Spinal cord (tissue), 9 donors: ENCODE measurements at regions not wholly inside any gene's neighbourhood (a gene's known extent, or its start where the extent isn't known, plus 50 kb on each side); places are given as distances from the start of the nearest gene placed in this dataset.

Experiments used
- DNase-seq, 6 donors: peaks; one replicate each; pipeline versions ENCODE4 v3.0.0 to v3.0.0-alpha.2; 2013 to 2015; ENCODE audit warnings: low spot score in 6 of 6, low read depth in 4 of 6
- H3K27ac ChIP-seq: one replicate; pipeline ENCODE4 v1.5.1; 2013; ENCODE audit warnings: low read depth, low read length, control low read depth
- H3K27me3 ChIP-seq: one replicate; pipeline ENCODE4 v1.6.1; 2013; ENCODE audit warnings: low read length; ENCODE audit not compliant: control insufficient read depth, insufficient read depth
- H3K36me3 ChIP-seq: one replicate; pipeline ENCODE4 v1.6.1; 2013; ENCODE audit warnings: low read length; ENCODE audit not compliant: control insufficient read depth, insufficient read depth
- H3K4me1 ChIP-seq: one replicate; pipeline ENCODE4 v1.6.1; 2013; ENCODE audit warnings: low read length; ENCODE audit not compliant: control insufficient read depth, insufficient read depth
- H3K4me3 ChIP-seq: one replicate; pipeline ENCODE4 v1.5.1; 2013; ENCODE audit warnings: low read depth, low read length, control low read depth
- H3K9me3 ChIP-seq: one replicate; pipeline ENCODE4 v1.6.1; 2013; ENCODE audit warnings: low read length; ENCODE audit not compliant: control insufficient read depth, insufficient read depth
- WGBS: methylation state at CpG from one replicate; pipeline ENCODE4 v1.1.5; 2013; ENCODE audit warnings: missing lambda C conversion rate; ENCODE audit not compliant: insufficient coverage; 5-methylcytosine and 5-hydroxymethylcytosine counted together
- donor health status: healthy.

GRCh38 chr2:60290509-60290908 is 262.9 kb downstream of the BCL11A start:
- H3K4me1 ChIP-seq: peaks cover 12% of the 10 kb centered on the region
- H3K27ac ChIP-seq: no peak overlapping the region
- DNase-seq: no peak
- no peaks in the 10 kb centered on the region for H3K36me3 ChIP-seq
- H3K4me3 ChIP-seq: no peak overlapping the region
- no peaks in the 10 kb centered on the region for H3K9me3 ChIP-seq
- H3K27me3 ChIP-seq: no peaks in the 10 kb centered on the region
- WGBS: 36% methylated on average over 1 of the region's 2 CpGs

GRCh38 chr2:60285626-60286316 is 267.7 kb downstream of the BCL11A start:
- Histone ChIP-seq H3K9me3 (no peaks in the 10 kb centered on the region), H3K4me1 (no peaks in the 10 kb centered on the region), H3K4me3 (no peak overlapping the region), H3K27me3 (no peaks in the 10 kb centered on the region), H3K27ac (no peak overlapping the region), H3K36me3 (no peaks in the 10 kb centered on the region)
- DNase-seq: no peak
- 88% methylated on average over 2 of the region's 5 CpGs for WGBS

- H3K27me3 ChIP-seq: no peaks in the 10 kb centered on the region
- H3K36me3 ChIP-seq: no peaks in the 10 kb centered on the region
- DNase-seq: no peak
- no peak overlapping the region for H3K4me3 ChIP-seq
- WGBS: 80% methylated on average over 1 of the region's 4 CpGs
- no peaks in the 10 kb centered on the region for H3K9me3 ChIP-seq
- no peak overlapping the region for H3K27ac ChIP-seq
- H3K4me1 ChIP-seq: no peaks in the 10 kb centered on the region
Measured at GRCh38 chr2:60283626-60284025, 269.8 kb downstream of the BCL11A start.

- H3K4me1 ChIP-seq: no peaks in the 10 kb centered on the region
- no peaks in the 10 kb centered on the region for H3K9me3 ChIP-seq
- H3K27me3 ChIP-seq: no peaks in the 10 kb centered on the region
- no peaks in the 10 kb centered on the region for H3K36me3 ChIP-seq
- no peak for DNase-seq
- no peak overlapping the region for H3K4me3 ChIP-seq
- H3K27ac ChIP-seq: no peak overlapping the region
Measured at GRCh38 chr2:60282886-60283285, 270.6 kb downstream of the BCL11A start.

GRCh38 chr2:60281730-60282129 is 271.7 kb downstream of the BCL11A start:
- no peak overlapping the region for H3K4me3 ChIP-seq
- 100% methylated on average over 1 of the region's 5 CpGs for WGBS
- H3K9me3 ChIP-seq: no peaks in the 10 kb centered on the region
- DNase-seq: no peak
- H3K36me3 ChIP-seq: no peaks in the 10 kb centered on the region
- no peaks in the 10 kb centered on the region for H3K27me3 ChIP-seq
- H3K4me1 ChIP-seq: no peaks in the 10 kb centered on the region
- no peak overlapping the region for H3K27ac ChIP-seq

- H3K36me3 ChIP-seq: no peaks in the 10 kb centered on the region
- H3K9me3 ChIP-seq: no peaks in the 10 kb centered on the region
- no peak overlapping the region for H3K4me3 ChIP-seq
- H3K4me1 ChIP-seq: no peaks in the 10 kb centered on the region
- 92% methylated on average over 2 of the region's 3 CpGs for WGBS
- H3K27ac ChIP-seq: no peak overlapping the region
- DNase-seq: no peak
- H3K27me3 ChIP-seq: no peaks in the 10 kb centered on the region
Measured at GRCh38 chr2:60280238-60280637, 273.2 kb downstream of the BCL11A start.

- Histone ChIP-seq H3K27ac (no peak overlapping the region), H3K36me3 (no peaks in the 10 kb centered on the region), H3K4me3 (no peak overlapping the region), H3K9me3 (peaks cover 6% of the 10 kb centered on the region), H3K27me3 (no peaks in the 10 kb centered on the region), H3K4me1 (peaks cover 4% of the 10 kb centered on the region)
- no peak for DNase-seq
- 88% methylated on average over 4 of the region's 4 CpGs for WGBS
Measured at GRCh38 chr2:60278906-60279305, 274.5 kb downstream of the BCL11A start.

GRCh38 chr2:60275958-60276357 is 277.5 kb downstream of the BCL11A start:
- H3K4me3 ChIP-seq: no peak overlapping the region
- no peaks in the 10 kb centered on the region for H3K36me3 ChIP-seq
- no peak overlapping the region for H3K27ac ChIP-seq
- WGBS: no CpG with 5 or more reads among the region's 3 CpGs
- no peak for DNase-seq
- H3K9me3 ChIP-seq: peaks cover 6% of the 10 kb centered on the region
- H3K4me1 ChIP-seq: peaks cover 4% of the 10 kb centered on the region
- no peaks in the 10 kb centered on the region for H3K27me3 ChIP-seq

GRCh38 chr2:60273836-60274235 is 279.6 kb downstream of the BCL11A start:
- Histone ChIP-seq H3K9me3 (peaks cover 6% of the 10 kb centered on the region), H3K27ac (no peak overlapping the region), H3K36me3 (no peaks in the 10 kb centered on the region), H3K4me1 (peaks cover 4% of the 10 kb centered on the region), H3K27me3 (no peaks in the 10 kb centered on the region), H3K4me3 (no peak overlapping the region)
- DNase-seq: peak in 2 of 6 donors; percentile 37 to 76
- no CpG with 5 or more reads among the region's 3 CpGs for WGBS

GRCh38 chr2:60271713-60272112 is 281.7 kb downstream of the BCL11A start:
- H3K36me3 ChIP-seq: no peaks in the 10 kb centered on the region
- 60% methylated on average over 4 of the region's 5 CpGs for WGBS
- H3K4me1 ChIP-seq: peaks cover 4% of the 10 kb centered on the region
- no peak overlapping the region for H3K4me3 ChIP-seq
- peaks cover 6% of the 10 kb centered on the region for H3K9me3 ChIP-seq
- DNase-seq: no peak
- H3K27me3 ChIP-seq: no peaks in the 10 kb centered on the region
- no peak overlapping the region for H3K27ac ChIP-seq
